Kasumi-1 (cell line): ENCODE measurements at regions not wholly inside any gene's neighbourhood (a gene's known extent, or its start where the extent isn't known, plus 50 kb on each side); places are given as distances from the start of the nearest gene placed in this dataset.
A peak's percentile ranks its signal among the peaks of the same experiment; 100 is the strongest.

ENCODE experiments used
- DNase-seq, 2 experiments: peaks; one replicate each; lab custom pipeline; 2025; lab: John Stamatoyannopoulos, UW

DNA sequence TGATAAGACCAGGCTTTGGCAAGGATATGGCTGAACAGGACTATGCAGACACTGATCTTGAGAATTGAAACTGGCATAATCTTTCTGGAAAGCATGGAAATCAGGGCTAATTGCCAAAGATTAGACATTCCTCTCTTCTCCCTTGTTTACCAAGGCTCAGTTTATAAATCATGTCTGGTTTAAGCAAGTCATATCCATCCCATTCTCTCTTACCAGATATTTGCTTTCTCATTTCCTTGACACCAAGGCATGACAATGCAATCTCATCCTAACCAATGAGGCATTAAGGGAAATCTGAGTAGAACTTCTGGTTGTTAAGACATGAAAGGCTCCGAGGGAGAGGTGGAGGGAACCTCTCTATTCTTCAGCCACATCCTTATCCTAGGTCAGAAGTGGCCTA is 110.3 kb upstream of the CEP85L start:
- no peak for DNase-seq

DNA sequence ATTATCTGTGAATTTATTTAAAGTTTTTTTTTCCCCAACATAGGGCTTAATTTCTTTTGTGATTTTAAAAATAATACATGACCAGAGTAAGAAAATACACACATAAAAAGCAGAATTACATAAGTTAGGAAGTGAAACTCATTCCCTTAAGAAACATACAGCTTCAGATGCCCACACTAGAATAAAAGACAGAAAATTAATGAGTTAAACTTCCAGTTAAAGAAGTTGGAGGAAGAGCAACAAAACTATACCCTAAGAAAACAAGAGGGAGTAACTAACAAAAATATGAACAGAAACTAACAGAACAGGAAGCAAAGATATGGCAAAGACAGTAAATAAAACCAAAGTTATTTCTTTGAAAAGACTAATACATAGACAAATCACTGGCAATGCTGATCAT is 107.6 kb upstream of the CEP85L start:
- DNase-seq = no peak

DNA sequence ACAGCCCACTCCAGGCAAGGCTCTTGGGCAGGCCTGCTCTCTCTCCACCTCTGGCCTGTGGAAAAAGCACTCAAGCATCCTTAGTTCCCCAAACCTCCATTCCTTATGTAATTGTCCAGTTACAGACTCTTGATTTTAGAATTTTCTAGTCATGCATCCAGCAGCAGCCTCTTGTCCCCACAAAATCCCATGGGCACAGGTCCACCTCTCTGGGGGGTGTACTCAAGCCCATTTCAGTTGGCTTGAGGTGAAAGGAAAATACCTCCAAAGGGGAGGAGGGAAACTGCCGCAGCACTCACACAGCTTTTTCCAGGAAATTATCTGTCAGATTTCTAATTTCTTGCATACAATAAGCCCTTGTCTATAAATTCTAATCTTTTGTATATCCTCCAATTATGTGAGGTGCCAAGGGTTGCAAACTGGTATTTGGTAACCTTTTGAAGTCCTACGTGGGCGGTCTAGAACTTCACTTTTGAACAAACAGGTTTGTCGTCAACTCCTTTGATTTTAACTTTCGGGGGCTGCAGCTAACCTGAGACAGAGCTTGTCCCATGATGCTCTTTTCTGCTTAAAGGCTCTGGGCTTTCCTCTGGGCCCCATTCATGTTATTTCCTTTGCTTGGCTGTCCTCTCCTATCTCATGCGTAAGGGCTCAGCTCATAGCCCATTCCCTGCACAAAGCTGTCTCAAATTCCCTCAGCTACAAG is 104.7 kb upstream of the CEP85L start:
- no peak for DNase-seq

GRCh38 chr6:118752803-118753202 is 101.4 kb upstream of the CEP85L start:
- DNase-seq = no peak

- no peak for DNase-seq
These were observed 99.7 kb upstream of the CEP85L start for GRCh38 chr6:118751072-118751471.

DNA sequence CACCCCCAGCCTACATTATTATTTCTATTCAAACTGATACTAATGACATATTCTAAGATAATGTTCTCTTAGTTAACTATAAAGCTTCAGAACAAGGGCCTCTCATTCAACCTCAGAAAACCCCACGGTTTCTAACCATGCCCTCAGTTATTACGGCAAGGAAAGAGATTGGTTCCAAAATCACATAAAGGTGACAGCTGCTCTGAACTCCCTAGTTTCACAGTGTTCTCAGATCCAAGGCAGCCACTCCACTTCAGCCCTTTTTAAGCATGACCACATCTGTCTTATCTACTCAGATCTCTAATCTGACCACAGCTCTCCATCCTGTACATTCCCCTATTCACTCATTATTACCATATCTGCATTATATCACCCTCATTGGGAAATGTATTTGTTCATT is 98.8 kb upstream of the CEP85L start:
- no peak for DNase-seq

GRCh38 chr6:118748311-118749062 is 97.1 kb upstream of the CEP85L start:
- DNase-seq = peak; percentile 57 to 59

- DNase-seq = peak; percentile 36 to 38
These were observed 95.4 kb upstream of the CEP85L start for GRCh38 chr6:118746825-118747174.

DNA sequence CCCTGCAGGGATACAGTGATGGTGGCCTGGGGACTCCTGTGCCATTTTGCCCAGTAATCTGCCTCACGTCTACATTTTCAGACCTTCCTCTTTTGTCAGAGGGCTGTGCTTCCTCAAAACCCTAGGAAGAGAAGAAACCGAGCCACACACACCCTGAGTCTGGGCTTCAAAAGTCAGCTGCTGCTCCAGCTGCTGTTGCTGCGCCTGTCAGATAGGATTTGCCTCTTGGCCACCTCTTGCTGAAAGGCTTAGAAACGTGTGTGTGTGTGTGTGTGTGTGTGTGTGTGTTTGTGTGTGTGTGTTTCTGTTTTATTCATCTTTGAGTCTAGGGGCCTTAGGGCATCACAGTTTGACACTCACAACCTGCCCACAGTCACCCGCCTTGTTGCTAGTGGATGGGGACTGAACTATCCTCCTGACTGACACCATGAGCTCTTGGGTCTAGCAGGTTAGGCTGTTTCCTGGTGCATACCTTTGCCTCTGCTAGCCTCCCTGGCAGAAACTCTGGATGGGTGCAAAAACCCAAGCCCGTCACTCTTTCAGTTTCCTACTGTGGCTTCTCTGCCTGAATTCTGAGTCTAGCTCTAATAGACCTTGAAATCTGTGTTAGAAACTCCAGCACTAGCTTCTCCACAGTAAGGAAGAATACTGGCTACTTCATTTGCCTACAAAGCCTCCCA is 94.9 kb upstream of the CEP85L start:
- DNase-seq = peak; percentile 96 to 97

- DNase-seq = no peak
These were observed 93.8 kb upstream of the CEP85L start for GRCh38 chr6:118745156-118745555.

GRCh38 chr6:118744261-118744941 is 93.0 kb upstream of the CEP85L start:
- no peak for DNase-seq

- no peak for DNase-seq
These were observed 92.4 kb upstream of the CEP85L start for GRCh38 chr6:118743746-118744145.

GRCh38 chr6:118740372-118740771 is 89.0 kb upstream of the CEP85L start:
- DNase-seq = peak in 1 of 2 experiments; percentile 10

DNA sequence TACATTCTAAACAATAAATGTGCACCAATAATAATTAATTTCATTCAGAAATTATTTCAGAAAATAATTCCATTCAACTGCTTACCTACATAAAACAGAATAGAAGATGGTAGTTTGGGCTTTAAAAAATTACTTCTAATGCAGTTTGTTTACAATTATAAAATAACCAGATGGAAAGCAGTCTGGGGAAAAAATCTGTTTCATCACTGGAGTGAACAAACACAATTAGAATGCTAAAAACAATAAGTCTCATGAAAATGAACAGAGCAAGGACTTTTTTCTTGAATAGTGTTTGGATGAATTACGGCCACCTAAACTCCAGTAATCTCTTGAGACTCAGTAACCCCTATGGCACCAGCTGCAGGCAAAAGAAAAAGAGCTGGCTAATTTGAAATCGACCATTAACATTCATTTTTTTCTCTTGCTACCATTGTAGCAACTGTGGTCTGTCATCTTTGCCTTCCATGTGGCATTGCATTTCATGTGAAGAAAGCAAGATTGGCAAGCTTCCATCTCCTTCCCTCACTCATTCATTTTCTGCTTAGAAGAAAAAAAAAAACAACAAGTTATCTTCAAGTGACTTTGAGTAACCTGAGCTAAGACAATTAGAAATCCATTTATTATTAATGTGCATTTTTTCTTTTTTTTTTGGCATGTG is 88.4 kb upstream of the CEP85L start:
- DNase-seq = no peak

GRCh38 chr6:118736440-118736839 is 85.0 kb upstream of the CEP85L start:
- DNase-seq = no peak

GRCh38 chr6:118735320-118735719 is 83.9 kb upstream of the CEP85L start:
- peak in 1 of 2 experiments; percentile 22 for DNase-seq

GRCh38 chr6:118725944-118726343 is 74.6 kb upstream of the CEP85L start:
- DNase-seq = peak; percentile 73 to 74

GRCh38 chr6:118724211-118724610 is 72.8 kb upstream of the CEP85L start:
- DNase-seq = no peak

GRCh38 chr6:118722829-118723813 is 71.7 kb upstream of the CEP85L start:
- no peak for DNase-seq

DNA sequence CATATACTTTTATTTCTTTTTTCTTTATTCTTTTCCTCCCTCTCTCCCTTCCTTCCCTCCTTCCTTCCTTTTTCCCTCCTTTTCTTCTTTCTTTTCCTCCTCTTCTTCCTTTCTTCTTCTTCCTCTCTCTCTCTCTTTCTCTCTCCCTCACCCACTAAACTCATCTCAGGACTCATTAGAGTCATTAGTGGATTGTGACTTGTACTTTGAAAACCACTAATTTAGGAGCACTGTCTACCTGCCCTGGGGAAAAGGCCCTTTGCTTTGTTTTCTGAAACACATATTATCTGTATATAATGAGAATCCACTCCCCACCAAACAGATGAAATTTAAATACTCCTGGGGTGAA is 68.7 kb upstream of the CEP85L start:
- no peak for DNase-seq
